HEK293 (cell line): ENCODE measurements at regions not wholly inside any gene's neighbourhood (a gene's known extent, or its start where the extent isn't known, plus 50 kb on each side); places are given as distances from the start of the nearest gene placed in this dataset.
A peak's percentile ranks its signal among the peaks of the same experiment; 100 is the strongest.

ENCODE experiments used
- CTCF ChIP-seq: fragments of 450-650 bp; formaldehyde crosslinking; IDR thresholded peaks from 2 replicates; pipeline ENCODE4 v1.5.1; 2016; ENCODE audit warnings: missing biosample characterization, missing genetic modification characterization
- EGR2 ChIP-seq: fragments of 450-650 bp; formaldehyde crosslinking; IDR thresholded peaks from 2 replicates; pipeline ENCODE4 v1.5.1; 2016; ENCODE audit warnings: low read depth, missing biosample characterization, missing genetic modification characterization
- ELK4 ChIP-seq: IDR thresholded peaks from 2 replicates; pipeline ENCODE4 v1.6.1; 2011; ENCODE audit warnings: mild to moderate bottlenecking, low read depth, low read length, borderline replicate concordance
- KLF1 ChIP-seq: fragments of 450-650 bp; formaldehyde crosslinking; IDR thresholded peaks from 2 replicates; pipeline ENCODE4 v1.5.1; 2016; ENCODE audit warnings: missing biosample characterization, missing genetic modification characterization
- KLF8 ChIP-seq: fragments of 450-650 bp; formaldehyde crosslinking; IDR thresholded peaks from 2 replicates; pipeline ENCODE4 v1.5.1; 2016; ENCODE audit warnings: missing biosample characterization, missing genetic modification characterization
- MZF1 ChIP-seq: fragments of 450-650 bp; formaldehyde crosslinking; IDR thresholded peaks from 2 replicates; pipeline ENCODE4 v1.5.1; 2017; ENCODE audit warnings: missing biosample characterization, missing genetic modification characterization, borderline replicate concordance
- RBAK ChIP-seq: fragments of 450-650 bp; formaldehyde crosslinking; IDR thresholded peaks from 2 replicates; pipeline ENCODE4 v1.5.1; 2016; ENCODE audit warnings: missing biosample characterization, missing genetic modification characterization
- TRIM28 ChIP-seq: IDR thresholded peaks from 2 replicates; pipeline ENCODE4 v1.6.1; 2011; ENCODE audit warnings: low read length, control low read depth, borderline replicate concordance
- ZBTB17 ChIP-seq: fragments of 450-650 bp; formaldehyde crosslinking; IDR thresholded peaks from 2 replicates; pipeline ENCODE4 v1.5.1; 2016; ENCODE audit warnings: missing biosample characterization, missing genetic modification characterization
- ZBTB20 ChIP-seq: fragments of 450-650 bp; formaldehyde crosslinking; IDR thresholded peaks from 2 replicates; pipeline ENCODE4 v1.5.1; 2016; ENCODE audit warnings: missing biosample characterization, missing genetic modification characterization
- ZBTB7A ChIP-seq: fragments of 450-650 bp; formaldehyde crosslinking; IDR thresholded peaks from 2 replicates; pipeline ENCODE4 v1.5.1; 2016; ENCODE audit warnings: low read depth, missing biosample characterization, missing genetic modification characterization
- ZNF132 ChIP-seq: fragments of 450-650 bp; formaldehyde crosslinking; IDR thresholded peaks from 2 replicates; pipeline ENCODE4 v1.5.1; 2017; ENCODE audit warnings: missing biosample characterization, missing genetic modification characterization, borderline replicate concordance
- ZNF155 ChIP-seq: fragments of 450-650 bp; formaldehyde crosslinking; IDR thresholded peaks from 2 replicates; pipeline ENCODE4 v1.5.1; 2016; ENCODE audit warnings: missing biosample characterization, missing genetic modification characterization
- ZNF24 ChIP-seq: fragments of 450-650 bp; formaldehyde crosslinking; IDR thresholded peaks from 2 replicates; pipeline ENCODE4 v1.5.1; 2016; ENCODE audit warnings: missing biosample characterization, missing genetic modification characterization
- ZNF274 ChIP-seq, 2 experiments: fragments of 200-500 bp in 1 of 2; fragments of 450-650 bp in 1 of 2; sonication (Bioruptor generic) in 1 of 2; formaldehyde crosslinking in 1 of 2; IDR thresholded peaks; 2 replicates each; pipeline versions ENCODE4 v1.5.1 to v1.6.1; 2014 to 2016; ENCODE audit warnings: borderline replicate concordance in 1 of 2, inconsistent platforms in 1 of 2, low read length in 1 of 2, missing biosample characterization in 1 of 2, missing genetic modification characterization in 1 of 2
- ZNF302 ChIP-seq: fragments of 450-650 bp; formaldehyde crosslinking; IDR thresholded peaks from 2 replicates; pipeline ENCODE4 v1.5.1; 2016; ENCODE audit warnings: missing biosample characterization, missing genetic modification characterization, low read depth
- ZNF311 ChIP-seq: fragments of 450-650 bp; formaldehyde crosslinking; IDR thresholded peaks from 2 replicates; pipeline ENCODE4 v1.5.1; 2017; ENCODE audit warnings: missing biosample characterization, missing genetic modification characterization, borderline replicate concordance
- ZNF341 ChIP-seq: fragments of 450-650 bp; formaldehyde crosslinking; IDR thresholded peaks from 2 replicates; pipeline ENCODE4; 2016; ENCODE audit warnings: low read depth, missing biosample characterization, missing genetic modification characterization
- ZNF362 ChIP-seq: fragments of 450-650 bp; formaldehyde crosslinking; IDR thresholded peaks from 2 replicates; pipeline ENCODE4 v1.5.1; 2016; ENCODE audit warnings: missing biosample characterization, missing genetic modification characterization
- ZNF366 ChIP-seq: fragments of 450-650 bp; formaldehyde crosslinking; conservative IDR thresholded peaks from 2 replicates; pipeline ENCODE4 v1.5.1; 2016; ENCODE audit warnings: missing biosample characterization, missing genetic modification characterization
- ZNF404 ChIP-seq: fragments of 450-650 bp; formaldehyde crosslinking; IDR thresholded peaks from 2 replicates; pipeline ENCODE4 v1.5.1; 2017; ENCODE audit warnings: missing biosample characterization, missing genetic modification characterization
- ZNF433 ChIP-seq: fragments of 450-650 bp; formaldehyde crosslinking; IDR thresholded peaks from 2 replicates; pipeline ENCODE4 v1.5.1; 2016; ENCODE audit warnings: missing biosample characterization, missing genetic modification characterization, low read depth
- ZNF561 ChIP-seq: fragments of 450-650 bp; IDR thresholded peaks from 2 replicates; pipeline ENCODE4 v1.5.1; 2018; ENCODE audit warnings: missing biosample characterization, missing genetic modification characterization, borderline replicate concordance
- ZNF571 ChIP-seq: fragments of 450-650 bp; formaldehyde crosslinking; IDR thresholded peaks from 2 replicates; pipeline ENCODE4 v1.5.0; 2017; ENCODE audit warnings: missing biosample characterization, missing genetic modification characterization
- ZNF600 ChIP-seq: fragments of 450-650 bp; formaldehyde crosslinking; IDR thresholded peaks from 2 replicates; pipeline ENCODE4 v1.5.1; 2016; ENCODE audit warnings: missing biosample characterization, missing genetic modification characterization
- ZNF610 ChIP-seq: fragments of 450-650 bp; formaldehyde crosslinking; IDR thresholded peaks from 2 replicates; pipeline ENCODE4 v1.5.1; 2016; ENCODE audit warnings: missing biosample characterization, missing genetic modification characterization, borderline replicate concordance
- ZNF629 ChIP-seq: fragments of 450-650 bp; formaldehyde crosslinking; IDR thresholded peaks from 2 replicates; pipeline ENCODE4 v1.5.1; 2017; ENCODE audit warnings: missing biosample characterization, missing genetic modification characterization
- ZNF677 ChIP-seq: fragments of 450-650 bp; IDR thresholded peaks from 2 replicates; pipeline ENCODE4 v1.5.0; 2018; ENCODE audit warnings: missing biosample characterization, mild to moderate bottlenecking, missing genetic modification characterization, moderate library complexity
- ZNF747 ChIP-seq: fragments of 450-650 bp; formaldehyde crosslinking; IDR thresholded peaks from 2 replicates; pipeline ENCODE4 v1.5.1; 2016; ENCODE audit warnings: missing biosample characterization, missing genetic modification characterization
- ZNF791 ChIP-seq: fragments of 450-650 bp; formaldehyde crosslinking; IDR thresholded peaks from 2 replicates; pipeline ENCODE4 v1.5.1; 2016; ENCODE audit warnings: missing biosample characterization, missing genetic modification characterization
- TF ChIP-seq, protein P1 (sequence below): fragments of 450-650 bp; formaldehyde crosslinking; IDR thresholded peaks from 2 replicates; pipeline ENCODE4 v1.5.1; 2016; ENCODE audit warnings: missing biosample characterization, missing genetic modification characterization
- TF ChIP-seq, protein P2 (sequence below): fragments of 450-650 bp; formaldehyde crosslinking; conservative IDR thresholded peaks from 2 replicates; pipeline ENCODE4 v1.5.1; 2016; ENCODE audit warnings: low read depth, missing biosample characterization, missing genetic modification characterization

- TF ChIP-seq ZNF362 (no peak), ZNF132 (tag by site-specific recombination) (no peak), KLF1 (tag by site-specific recombination) (no peak), MZF1 (tag by site-specific recombination) (peak; percentile 30; the same call in 1 of the 2 replicates), ZNF311 (tag by site-specific recombination) (no peak), TRIM28 (peak; percentile 89), ZNF600 (tag by site-specific recombination) (peak; percentile 41; the same call in 1 of the 2 replicates), ZNF302 (tag by site-specific recombination) (no peak), ZNF24 (tag by site-specific recombination) (no peak), ZNF677 (no peak), ZBTB7A (no peak), ZNF610 (no peak), ZNF791 (tag by site-specific recombination) (no peak), ZNF155 (tag by site-specific recombination) (no peak), EGR2 (tag by site-specific recombination) (no peak), ZNF571 (tag by site-specific recombination) (no peak), ELK4 (no peak), RBAK (no peak), ZBTB17 (tag by site-specific recombination) (peak; percentile 33; the same call in 1 of the 2 replicates), ZNF433 (no peak), CTCF (tag by site-specific recombination) (no peak), ZNF274 (IDR thresholded peaks at IDR 0.05; ENCODE audit: low read length) (no peak), ZNF274 (tag by site-specific recombination; IDR thresholded peaks at IDR 0.05; ENCODE audit: borderline replicate concordance) (no peak), ZNF747 (tag by site-specific recombination) (no peak), ZNF366 (tag by site-specific recombination) (peak; percentile 38; the same call in 1 of the 2 replicates), KLF8 (tag by site-specific recombination) (peak; percentile 40; the same call in 1 of the 2 replicates), ZNF404 (tag by site-specific recombination) (no peak), ZNF341 (tag by site-specific recombination) (no peak), ZNF561 (tag by site-specific recombination) (no peak), ZNF629 (no peak), ZBTB20 (tag by site-specific recombination) (no peak)
- TF ChIP-seq, protein P1, sequence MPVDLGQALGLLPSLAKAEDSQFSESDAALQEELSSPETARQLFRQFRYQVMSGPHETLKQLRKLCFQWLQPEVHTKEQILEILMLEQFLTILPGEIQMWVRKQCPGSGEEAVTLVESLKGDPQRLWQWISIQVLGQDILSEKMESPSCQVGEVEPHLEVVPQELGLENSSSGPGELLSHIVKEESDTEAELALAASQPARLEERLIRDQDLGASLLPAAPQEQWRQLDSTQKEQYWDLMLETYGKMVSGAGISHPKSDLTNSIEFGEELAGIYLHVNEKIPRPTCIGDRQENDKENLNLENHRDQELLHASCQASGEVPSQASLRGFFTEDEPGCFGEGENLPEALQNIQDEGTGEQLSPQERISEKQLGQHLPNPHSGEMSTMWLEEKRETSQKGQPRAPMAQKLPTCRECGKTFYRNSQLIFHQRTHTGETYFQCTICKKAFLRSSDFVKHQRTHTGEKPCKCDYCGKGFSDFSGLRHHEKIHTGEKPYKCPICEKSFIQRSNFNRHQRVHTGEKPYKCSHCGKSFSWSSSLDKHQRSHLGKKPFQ (tag by site-specific recombination) = no peak
- TF ChIP-seq, protein P2, sequence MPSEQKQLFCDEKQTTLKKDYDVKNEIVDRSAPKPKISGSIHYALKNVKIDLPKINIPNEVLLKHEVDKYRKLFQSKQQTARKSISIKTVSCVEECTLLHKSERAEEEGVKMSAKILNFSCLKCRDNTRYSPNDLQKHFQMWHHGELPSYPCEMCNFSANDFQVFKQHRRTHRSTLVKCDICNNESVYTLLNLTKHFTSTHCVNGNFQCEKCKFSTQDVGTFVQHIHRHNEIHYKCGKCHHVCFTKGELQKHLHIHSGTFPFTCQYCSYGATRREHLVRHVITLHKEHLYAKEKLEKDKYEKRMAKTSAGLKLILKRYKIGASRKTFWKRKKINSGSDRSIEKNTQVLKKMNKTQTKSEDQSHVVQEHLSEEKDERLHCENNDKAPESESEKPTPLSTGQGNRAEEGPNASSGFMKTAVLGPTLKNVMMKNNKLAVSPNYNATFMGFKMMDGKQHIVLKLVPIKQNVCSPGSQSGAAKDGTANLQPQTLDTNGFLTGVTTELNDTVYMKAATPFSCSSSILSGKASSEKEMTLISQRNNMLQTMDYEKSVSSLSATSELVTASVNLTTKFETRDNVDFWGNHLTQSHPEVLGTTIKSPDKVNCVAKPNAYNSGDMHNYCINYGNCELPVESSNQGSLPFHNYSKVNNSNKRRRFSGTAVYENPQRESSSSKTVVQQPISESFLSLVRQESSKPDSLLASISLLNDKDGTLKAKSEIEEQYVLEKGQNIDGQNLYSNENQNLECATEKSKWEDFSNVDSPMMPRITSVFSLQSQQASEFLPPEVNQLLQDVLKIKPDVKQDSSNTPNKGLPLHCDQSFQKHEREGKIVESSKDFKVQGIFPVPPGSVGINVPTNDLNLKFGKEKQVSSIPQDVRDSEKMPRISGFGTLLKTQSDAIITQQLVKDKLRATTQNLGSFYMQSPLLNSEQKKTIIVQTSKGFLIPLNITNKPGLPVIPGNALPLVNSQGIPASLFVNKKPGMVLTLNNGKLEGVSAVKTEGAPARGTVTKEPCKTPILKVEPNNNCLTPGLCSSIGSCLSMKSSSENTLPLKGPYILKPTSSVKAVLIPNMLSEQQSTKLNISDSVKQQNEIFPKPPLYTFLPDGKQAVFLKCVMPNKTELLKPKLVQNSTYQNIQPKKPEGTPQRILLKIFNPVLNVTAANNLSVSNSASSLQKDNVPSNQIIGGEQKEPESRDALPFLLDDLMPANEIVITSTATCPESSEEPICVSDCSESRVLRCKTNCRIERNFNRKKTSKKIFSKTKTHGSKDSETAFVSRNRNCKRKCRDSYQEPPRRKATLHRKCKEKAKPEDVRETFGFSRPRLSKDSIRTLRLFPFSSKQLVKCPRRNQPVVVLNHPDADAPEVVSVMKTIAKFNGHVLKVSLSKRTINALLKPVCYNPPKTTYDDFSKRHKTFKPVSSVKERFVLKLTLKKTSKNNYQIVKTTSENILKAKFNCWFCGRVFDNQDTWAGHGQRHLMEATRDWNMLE (tag by site-specific recombination) = no peak
Measured at GRCh38 chr10:8321990-8322389, 267.5 kb downstream of the GATA3 start (continued).
